MG63 (cell line): ENCODE measurements at regions not wholly inside any gene's neighbourhood (a gene's known extent, or its start where the extent isn't known, plus 50 kb on each side); places are given as distances from the start of the nearest gene placed in this dataset.
A peak's percentile ranks its signal among the peaks of the same experiment; 100 is the strongest.
"Not testable (repeated sequence)": the region's sequence is repeated elsewhere in the genome, so short reads cannot be mapped to it uniquely, and the experiment has no call there.

ENCODE experiments used
- DNase-seq: peaks from one replicate; pipeline ENCODE4 v3.0.0-alpha.2; 2020
- H3K27me3 ChIP-seq: fragments of 250-450 bp; sonication (Bioruptor Pico); 2 replicates; pipeline ENCODE4 v1.5.1; 2020; ENCODE audit warnings: mild to moderate bottlenecking, moderate library complexity
- H3K36me3 ChIP-seq: fragments of 250-450 bp; sonication (Bioruptor Pico); 2 replicates; pipeline ENCODE4 v1.5.1; 2020; ENCODE audit warnings: mild to moderate bottlenecking, moderate library complexity
- H3K4me3 ChIP-seq: fragments of 250-450 bp; sonication (Bioruptor Pico); 2 replicates; pipeline ENCODE4 v1.5.1; 2020; ENCODE audit warnings: mild to moderate bottlenecking, moderate library complexity
- H3K9me3 ChIP-seq: fragments of 250-450 bp; sonication (Bioruptor Pico); 2 replicates; pipeline ENCODE4 v1.5.1; 2020; ENCODE audit warnings: mild to moderate bottlenecking, moderate library complexity

GRCh38 chr2:19178175-19178574 is 180.2 kb downstream of the OSR1 start:
- Histone ChIP-seq H3K4me3 (no peak overlapping the region), H3K36me3 (no peaks in the 10 kb centered on the region), H3K9me3 (peaks cover 3% of the 10 kb centered on the region; the same call in 1 of the 2 replicates), H3K27me3 (no peaks in the 10 kb centered on the region)
- DNase-seq, result peak; percentile 19

- peaks cover 3% of the 10 kb centered on the region; the same call in 1 of the 2 replicates for H3K9me3 ChIP-seq
- H3K27me3 ChIP-seq, result no peaks in the 10 kb centered on the region
- H3K36me3 ChIP-seq, result no peaks in the 10 kb centered on the region
- H3K4me3 ChIP-seq, result no peak overlapping the region
- no peak for DNase-seq
Measured at GRCh38 chr2:19176977-19177376, 181.4 kb downstream of the OSR1 start.

GRCh38 chr2:19176172-19176852 is 182.1 kb downstream of the OSR1 start:
- H3K36me3 ChIP-seq, result no peaks in the 10 kb centered on the region
- no peak overlapping the region for H3K4me3 ChIP-seq
- DNase-seq, result no peak
- no peaks in the 10 kb centered on the region for H3K27me3 ChIP-seq
- H3K9me3 ChIP-seq, result peaks cover 3% of the 10 kb centered on the region; the same call in 1 of the 2 replicates

GRCh38 chr2:19174176-19174575 is 184.2 kb downstream of the OSR1 start:
- Histone ChIP-seq H3K9me3 (no peaks in the 10 kb centered on the region), H3K27me3 (no peaks in the 10 kb centered on the region), H3K4me3 (no peak overlapping the region), H3K36me3 (no peaks in the 10 kb centered on the region)
- no peak for DNase-seq

- H3K27me3 ChIP-seq, result no peaks in the 10 kb centered on the region
Measured at GRCh38 chr2:19171409-19171808, 187.0 kb downstream of the OSR1 start.

GRCh38 chr2:19169134-19169768 is 189.2 kb downstream of the OSR1 start:
- DNase-seq, result no peak
- H3K9me3 ChIP-seq, result no peaks in the 10 kb centered on the region
- H3K27me3 ChIP-seq, result no peaks in the 10 kb centered on the region
- H3K36me3 ChIP-seq, result no peaks in the 10 kb centered on the region
- H3K4me3 ChIP-seq, result no peak overlapping the region

More at GRCh38 chr2:19171409-19171808, 187.0 kb downstream of the OSR1 start:
- DNase-seq, result no peak
- Histone ChIP-seq H3K4me3 (no peak overlapping the region), H3K36me3 (no peaks in the 10 kb centered on the region), H3K9me3 (no peaks in the 10 kb centered on the region)

- DNase-seq, H3K4me3 ChIP-seq, H3K36me3 ChIP-seq, H3K9me3 ChIP-seq, H3K27me3 ChIP-seq: not testable (repeated sequence)
Measured at GRCh38 chr2:19164099-19164498, 194.3 kb downstream of the OSR1 start.

- Histone ChIP-seq H3K9me3 (peaks cover 6% of the 10 kb centered on the region; the same call in 1 of the 2 replicates), H3K27me3 (no peaks in the 10 kb centered on the region), H3K36me3 (no peaks in the 10 kb centered on the region), H3K4me3 (no peak overlapping the region)
- DNase-seq, result no peak
Measured at GRCh38 chr2:19158896-19159295, 199.5 kb downstream of the OSR1 start.

GRCh38 chr2:19158211-19158610 is 200.2 kb downstream of the OSR1 start:
- no peak for DNase-seq
- Histone ChIP-seq H3K4me3 (no peak overlapping the region), H3K27me3 (no peaks in the 10 kb centered on the region), H3K36me3 (no peaks in the 10 kb centered on the region), H3K9me3 (peaks cover 6% of the 10 kb centered on the region; the same call in 1 of the 2 replicates)

GRCh38 chr2:19156646-19157045 is 201.8 kb downstream of the OSR1 start:
- no peaks in the 10 kb centered on the region for H3K36me3 ChIP-seq
- no peaks in the 10 kb centered on the region for H3K27me3 ChIP-seq
- peaks cover 3% of the 10 kb centered on the region; the same call in 1 of the 2 replicates for H3K9me3 ChIP-seq
- DNase-seq, result no peak
- H3K4me3 ChIP-seq, result no peak overlapping the region

GRCh38 chr2:19150726-19151125 is 207.7 kb downstream of the OSR1 start:
- no peak overlapping the region for H3K4me3 ChIP-seq

GRCh38 chr2:19146867-19147266 is 211.6 kb downstream of the OSR1 start:
- Histone ChIP-seq H3K27me3 (no peaks in the 10 kb centered on the region), H3K4me3 (no peak overlapping the region), H3K36me3 (no peaks in the 10 kb centered on the region), H3K9me3 (no peaks in the 10 kb centered on the region)
- no peak for DNase-seq

More at GRCh38 chr2:19150726-19151125, 207.7 kb downstream of the OSR1 start:
- no peaks in the 10 kb centered on the region for H3K27me3 ChIP-seq
- no peak for DNase-seq
- no peaks in the 10 kb centered on the region for H3K36me3 ChIP-seq
- no peaks in the 10 kb centered on the region for H3K9me3 ChIP-seq

- H3K27me3 ChIP-seq, result no peaks in the 10 kb centered on the region
- DNase-seq, result no peak
Measured at GRCh38 chr2:19141234-19142004, 217.0 kb downstream of the OSR1 start.

GRCh38 chr2:19140463-19141208 is 217.8 kb downstream of the OSR1 start:
- no peaks in the 10 kb centered on the region for H3K9me3 ChIP-seq
- no peaks in the 10 kb centered on the region for H3K36me3 ChIP-seq
- peak; percentile 63 for DNase-seq
- no peaks in the 10 kb centered on the region for H3K27me3 ChIP-seq
- H3K4me3 ChIP-seq, result no peak overlapping the region

More at GRCh38 chr2:19141234-19142004, 217.0 kb downstream of the OSR1 start:
- no peak overlapping the region for H3K4me3 ChIP-seq
- H3K9me3 ChIP-seq, result no peaks in the 10 kb centered on the region
- no peaks in the 10 kb centered on the region for H3K36me3 ChIP-seq

GRCh38 chr2:19139386-19139785 is 219.0 kb downstream of the OSR1 start:
- Histone ChIP-seq H3K4me3 (no peak overlapping the region), H3K27me3 (no peaks in the 10 kb centered on the region), H3K36me3 (no peaks in the 10 kb centered on the region), H3K9me3 (no peaks in the 10 kb centered on the region)
- no peak for DNase-seq

GRCh38 chr2:19138264-19138825 is 220.1 kb downstream of the OSR1 start:
- no peak overlapping the region for H3K4me3 ChIP-seq
- H3K9me3 ChIP-seq, result no peaks in the 10 kb centered on the region
- no peaks in the 10 kb centered on the region for H3K36me3 ChIP-seq
- no peaks in the 10 kb centered on the region for H3K27me3 ChIP-seq
- no peak for DNase-seq
